PFSK-1 (cell line): ENCODE measurements at regions not wholly inside any gene's neighbourhood (a gene's known extent, or its start where the extent isn't known, plus 50 kb on each side); places are given as distances from the start of the nearest gene placed in this dataset.

Source experiments
- FOXP2 ChIP-seq: optimal IDR thresholded peaks from 2 replicates; pipeline ENCODE3; 2011; ENCODE audit warnings: borderline replicate concordance, control low read depth, inconsistent platforms; ENCODE audit not compliant: insufficient read depth; ENCODE audit errors: extremely low read length, extremely low read depth
- POLR2AphosphoS5 ChIP-seq: IDR thresholded peaks from 2 replicates; pipeline ENCODE4 v1.6.1; 2012; ENCODE audit warnings: low read depth, mild to moderate bottlenecking, control low read depth, low read length, moderate library complexity
- REST ChIP-seq, 2 experiments: IDR thresholded peaks; 2 replicates each; pipeline versions ENCODE4 v1.6.1 to v1.8.0; 2011 to 2012; ENCODE audit warnings: low read depth in 2 of 2, low read length in 2 of 2, control low read depth in 1 of 2, inconsistent platforms in 1 of 2, mild to moderate bottlenecking in 1 of 2, moderate library complexity in 1 of 2; ENCODE audit not compliant: insufficient read depth in 1 of 2
- SIN3A ChIP-seq: IDR thresholded peaks from 2 replicates; pipeline ENCODE4 v1.6.1; 2012; ENCODE audit warnings: mild to moderate bottlenecking, low read length, moderate library complexity, borderline replicate concordance; ENCODE audit not compliant: insufficient read depth
- TAF1 ChIP-seq: IDR thresholded peaks from 2 replicates; pipeline ENCODE4 v1.6.1; 2012; ENCODE audit warnings: low read length, control low read depth, borderline replicate concordance; ENCODE audit not compliant: insufficient read depth

GRCh38 chr10:109183366-109183765 is 739.9 kb downstream of the XPNPEP1 start:
- TF ChIP-seq TAF1 (no peak), SIN3A (no peak), POLR2AphosphoS5 (no peak), REST (IDR thresholded peaks at IDR 0.05; ENCODE audit: insufficient read depth in 1 of 2, low read depth in 2 of 2, low read length in 2 of 2) (no peak), FOXP2 (no peak)

DNA sequence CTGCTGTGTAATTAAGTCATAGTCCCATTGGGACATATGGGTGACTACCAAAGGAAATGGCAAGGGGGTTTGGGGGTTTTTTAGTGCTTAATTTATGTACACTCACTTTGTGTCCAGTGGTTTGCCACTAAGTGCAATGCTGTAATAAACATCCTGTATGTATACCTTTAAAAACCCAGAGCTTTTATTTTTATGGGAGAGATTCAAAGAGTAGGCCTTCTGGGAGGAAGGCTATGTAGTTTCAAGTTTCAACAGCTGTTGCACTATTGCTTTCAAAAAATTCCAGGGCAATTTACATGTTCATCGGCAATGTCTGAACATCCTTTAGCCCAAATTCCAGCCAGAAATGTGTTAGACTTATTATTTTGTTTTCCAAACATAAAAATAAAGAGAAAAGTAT is 744.7 kb downstream of the XPNPEP1 start:
- no peak for TF ChIP-seq TAF1
- no peak for TF ChIP-seq FOXP2
- TF ChIP-seq REST (IDR thresholded peaks at IDR 0.05; ENCODE audit: insufficient read depth in 1 of 2, low read depth in 2 of 2, low read length in 2 of 2) = no peak
- TF ChIP-seq SIN3A = no peak
- TF ChIP-seq POLR2AphosphoS5 = no peak

GRCh38 chr10:109174526-109174925 is 748.8 kb downstream of the XPNPEP1 start:
- TF ChIP-seq FOXP2 (no peak), TAF1 (no peak), POLR2AphosphoS5 (no peak), REST (IDR thresholded peaks at IDR 0.05; ENCODE audit: insufficient read depth in 1 of 2, low read depth in 2 of 2, low read length in 2 of 2) (no peak), SIN3A (no peak)

DNA sequence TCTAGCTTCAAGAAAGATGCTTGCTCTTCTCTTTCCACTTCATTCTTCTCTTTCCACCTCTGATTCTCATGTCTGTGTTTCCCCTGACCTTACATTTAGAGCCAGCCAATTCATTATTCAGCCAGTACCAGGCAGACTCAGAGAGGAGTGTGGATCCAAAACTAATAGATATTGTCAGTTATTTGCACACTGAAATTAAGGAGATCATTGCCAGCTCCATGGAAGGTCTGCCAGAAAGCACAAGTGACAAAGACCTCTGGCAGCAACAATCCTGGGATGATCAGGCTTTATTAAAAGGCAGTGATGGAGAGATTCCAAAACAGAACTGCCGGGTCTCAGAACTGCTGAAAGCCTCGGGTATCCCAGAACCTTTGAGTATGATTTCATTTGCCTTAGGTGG is 749.4 kb downstream of the XPNPEP1 start:
- TF ChIP-seq TAF1 = no peak
- TF ChIP-seq FOXP2 = no peak
- no peak for TF ChIP-seq POLR2AphosphoS5
- TF ChIP-seq SIN3A = no peak
- no peak for TF ChIP-seq REST (IDR thresholded peaks at IDR 0.05; ENCODE audit: insufficient read depth in 1 of 2, low read depth in 2 of 2, low read length in 2 of 2)

DNA sequence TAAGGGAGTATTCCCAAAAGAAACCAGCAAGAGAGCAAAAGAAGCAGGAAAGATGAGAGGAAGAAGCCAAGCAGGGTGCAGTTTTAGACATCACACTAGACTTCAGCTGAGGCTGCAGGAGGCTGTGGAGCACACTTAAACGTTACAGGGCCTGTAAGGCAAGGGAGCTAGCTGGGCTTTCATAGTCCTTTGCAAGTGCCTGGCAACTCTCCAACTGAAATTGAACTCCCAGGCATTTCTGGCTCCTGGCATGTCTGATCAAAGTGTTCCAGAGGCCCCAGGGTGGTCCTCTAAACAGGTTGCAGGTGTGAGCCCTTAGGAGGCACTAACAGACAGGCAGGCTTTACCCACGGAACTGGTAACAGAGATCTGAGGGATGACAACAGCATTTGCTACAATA is 750.2 kb downstream of the XPNPEP1 start:
- TF ChIP-seq FOXP2 = no peak
- TF ChIP-seq TAF1 = no peak
- TF ChIP-seq REST (IDR thresholded peaks at IDR 0.05; ENCODE audit: insufficient read depth in 1 of 2, low read depth in 2 of 2, low read length in 2 of 2) = no peak
- no peak for TF ChIP-seq POLR2AphosphoS5
- no peak for TF ChIP-seq SIN3A
